Mesenchymal stem cell (in vitro differentiated cells and primary cell): ENCODE measurements at regions not wholly inside any gene's neighbourhood (a gene's known extent, or its start where the extent isn't known, plus 50 kb on each side); places are given as distances from the start of the nearest gene placed in this dataset.

Experiments
- DNase-seq: peaks from one replicate; pipeline ENCODE4 v3.0.0-alpha.2; 2013
- H2AFZ ChIP-seq: one replicate; pipeline ENCODE4 v1.6.1; 2013; ENCODE audit warnings: low read depth, mild to moderate bottlenecking, control low read depth, inconsistent platforms, low read length, moderate library complexity
- H2AK5ac ChIP-seq: 2 replicates; pipeline ENCODE4 v1.6.1; 2013; ENCODE audit warnings: low read length, moderate library complexity, mild to moderate bottlenecking, inconsistent platforms; ENCODE audit not compliant: severe bottlenecking
- H2BK120ac ChIP-seq: one replicate; pipeline ENCODE4 v1.6.1; 2013; ENCODE audit warnings: low read depth, mild to moderate bottlenecking, inconsistent platforms, low read length, moderate library complexity
- H2BK12ac ChIP-seq, 2 experiments: one replicate each; pipeline ENCODE4 v1.6.1; 2013; ENCODE audit warnings: inconsistent platforms in 2 of 2, low read length in 2 of 2, mild to moderate bottlenecking in 2 of 2, moderate library complexity in 2 of 2, control low read depth in 1 of 2
- H2BK15ac ChIP-seq: one replicate; pipeline ENCODE4 v1.6.1; 2013; ENCODE audit warnings: mild to moderate bottlenecking, low read depth, inconsistent platforms; ENCODE audit not compliant: poor library complexity, severe bottlenecking
- H2BK5ac ChIP-seq: 2 replicates; pipeline ENCODE4 v1.6.1; 2013; ENCODE audit warnings: low read depth, mild to moderate bottlenecking, low read length, control low read depth, inconsistent platforms; ENCODE audit not compliant: poor library complexity, severe bottlenecking
- H3K14ac ChIP-seq, 2 experiments: one replicate each; pipeline ENCODE4 v1.6.1; 2013; ENCODE audit warnings: inconsistent platforms in 2 of 2, low read length in 2 of 2, control low read depth in 1 of 2, mild to moderate bottlenecking in 1 of 2, moderate library complexity in 1 of 2
- H3K18ac ChIP-seq, 2 experiments: one replicate each; pipeline ENCODE4 v1.6.1; 2013; ENCODE audit warnings: inconsistent platforms in 2 of 2, low read length in 2 of 2, control low read depth in 1 of 2, low read depth in 1 of 2, mild to moderate bottlenecking in 1 of 2
- H3K23ac ChIP-seq, 2 experiments: one replicate each; pipeline ENCODE4 v1.6.1; 2013; ENCODE audit warnings: inconsistent platforms in 2 of 2, low read length in 2 of 2, mild to moderate bottlenecking in 2 of 2, moderate library complexity in 2 of 2, control low read depth in 1 of 2
- H3K27ac ChIP-seq: 2 replicates; pipeline ENCODE4 v1.5.1; 2013; ENCODE audit warnings: mild to moderate bottlenecking, moderate library complexity, low read length, control low read depth, inconsistent platforms; ENCODE audit not compliant: poor library complexity, severe bottlenecking
- H3K27me3 ChIP-seq, 2 experiments: 2 replicates each; pipeline versions ENCODE4 v1.6.1 to v1.7.0; 2013; ENCODE audit warnings: low read length in 2 of 2, mild to moderate bottlenecking in 2 of 2, moderate library complexity in 2 of 2, control low read depth in 1 of 2, inconsistent platforms in 1 of 2; ENCODE audit not compliant: control insufficient read depth in 1 of 2, insufficient read depth in 1 of 2
- H3K36me3 ChIP-seq, 2 experiments: 2 replicates each; pipeline versions ENCODE4 v1.6.1 to v1.7.0; 2013; ENCODE audit warnings: low read length in 2 of 2, control low read depth in 1 of 2, inconsistent platforms in 1 of 2, low read depth in 1 of 2, mild to moderate bottlenecking in 1 of 2; ENCODE audit not compliant: insufficient read depth in 2 of 2, control insufficient read depth in 1 of 2
- H3K4ac ChIP-seq, 2 experiments: one replicate each; pipeline ENCODE4 v1.6.1; 2013; ENCODE audit warnings: inconsistent platforms in 2 of 2, low read length in 2 of 2, mild to moderate bottlenecking in 2 of 2, moderate library complexity in 2 of 2, control low read depth in 1 of 2, low read depth in 1 of 2
- H3K4me1 ChIP-seq: 2 replicates; pipeline ENCODE4 v1.6.1; 2013; ENCODE audit warnings: low read depth, low read length, control low read depth; ENCODE audit not compliant: control insufficient read depth, insufficient read depth
- H3K4me2 ChIP-seq: 2 replicates; pipeline ENCODE4 v1.6.1; 2013; ENCODE audit warnings: low read length, mild to moderate bottlenecking, inconsistent platforms; ENCODE audit not compliant: poor library complexity, severe bottlenecking
- H3K4me3 ChIP-seq, 2 experiments: 2 replicates each; pipeline versions ENCODE4 v1.5.1 to v1.7.0; 2013; ENCODE audit warnings: low read length in 2 of 2, mild to moderate bottlenecking in 2 of 2, control low read depth in 1 of 2, low read depth in 1 of 2; ENCODE audit not compliant: insufficient read depth in 1 of 2
- H3K79me1 ChIP-seq: replicated peaks from 2 replicates; pipeline ENCODE4 v1.6.1; 2013; ENCODE audit warnings: mild to moderate bottlenecking, control low read depth, low read length, inconsistent platforms; ENCODE audit not compliant: poor library complexity, severe bottlenecking
- H3K9ac ChIP-seq: 2 replicates; pipeline ENCODE4 v1.7.0; 2013; ENCODE audit warnings: mild to moderate bottlenecking, low read length, moderate library complexity
- H3K9me3 ChIP-seq: 2 replicates; pipeline ENCODE4 v1.7.0; 2013; ENCODE audit warnings: mild to moderate bottlenecking, low read length; ENCODE audit not compliant: control insufficient read depth
- H4K8ac ChIP-seq: one replicate; pipeline ENCODE4 v1.6.1; 2013; ENCODE audit warnings: inconsistent platforms, mild to moderate bottlenecking, low read length, moderate library complexity
- H4K91ac ChIP-seq: one replicate; pipeline ENCODE4 v1.6.1; 2013; ENCODE audit warnings: mild to moderate bottlenecking, low read length, inconsistent platforms
- WGBS: methylation state at CpG from one replicate; pipeline ENCODE4 v1.1.7; 2013; ENCODE audit warnings: mixed read lengths; 5-methylcytosine and 5-hydroxymethylcytosine counted together

DNA sequence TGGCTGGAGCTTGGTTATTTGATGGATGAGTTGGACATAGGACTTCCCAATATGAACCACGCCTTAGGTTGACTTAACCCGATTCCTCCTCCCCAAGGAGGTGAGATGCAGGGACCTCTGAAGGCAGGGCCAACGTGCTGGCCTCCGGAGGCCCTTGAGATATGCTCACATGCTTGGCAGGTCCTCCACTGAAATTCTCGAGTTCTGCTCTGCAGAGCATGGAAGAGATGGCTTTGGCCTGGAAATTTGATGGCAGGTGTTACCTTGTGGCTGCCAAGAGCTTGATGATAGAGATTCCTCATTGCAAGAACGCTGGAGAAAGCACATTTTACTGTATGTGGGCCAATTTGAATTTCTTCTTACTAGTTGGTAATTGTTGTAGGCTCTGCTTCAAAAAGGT is 117.4 kb upstream of the LIMCH1 start:
- 94% methylated on average over 6 of the region's 6 CpGs for WGBS
- no peak overlapping the region for H4K91ac ChIP-seq
- no peak overlapping the region for H3K14ac ChIP-seq
- no peak overlapping the region for H2AK5ac ChIP-seq
- no peaks in the 10 kb centered on the region for H3K79me1 ChIP-seq
- H4K8ac ChIP-seq, result no peak overlapping the region
- H3K4me3 ChIP-seq, result no peak overlapping the region
- H2BK120ac ChIP-seq, result no peak overlapping the region
- H3K4ac ChIP-seq, result no peak overlapping the region
- no peak overlapping the region for H3K9ac ChIP-seq
- H3K27ac ChIP-seq, result no peak overlapping the region
- peaks cover 3% of the 10 kb centered on the region for H3K4me1 ChIP-seq
- no peak overlapping the region for H2BK12ac ChIP-seq
- H3K27me3 ChIP-seq, result no peaks in the 10 kb centered on the region
- H2AFZ ChIP-seq, result no peak overlapping the region
- H3K18ac ChIP-seq, result no peak overlapping the region
- H3K23ac ChIP-seq, result no peak overlapping the region
- no peaks in the 10 kb centered on the region for H3K9me3 ChIP-seq
- DNase-seq, result no peak
- no peak overlapping the region for H3K4me2 ChIP-seq
- no peaks in the 10 kb centered on the region for H3K36me3 ChIP-seq
- no peak overlapping the region for H2BK15ac ChIP-seq
- H2BK5ac ChIP-seq, result no peak overlapping the region

DNA sequence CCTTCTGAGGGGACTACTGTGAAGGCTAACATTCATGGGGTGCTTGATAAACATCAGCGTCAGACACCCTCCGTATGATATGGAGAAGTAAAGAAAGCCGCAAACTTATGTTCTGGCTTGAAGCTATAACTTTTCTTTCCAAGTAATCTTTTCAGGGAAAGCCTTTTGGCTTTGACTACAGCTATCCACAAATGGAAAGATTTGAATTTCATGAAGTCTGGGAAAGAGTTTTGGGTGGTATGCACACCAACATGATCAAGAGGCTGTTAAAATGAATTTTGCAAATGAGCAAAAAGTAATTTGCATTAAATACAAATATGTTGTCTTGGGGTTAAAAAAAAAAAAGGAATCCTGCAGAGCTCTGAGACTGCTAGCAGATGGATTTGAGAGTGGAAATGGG is 114.8 kb upstream of the LIMCH1 start:
- no peak overlapping the region for H2BK120ac ChIP-seq
- no peak overlapping the region for H3K27ac ChIP-seq
- H4K91ac ChIP-seq, result no peak overlapping the region

DNA sequence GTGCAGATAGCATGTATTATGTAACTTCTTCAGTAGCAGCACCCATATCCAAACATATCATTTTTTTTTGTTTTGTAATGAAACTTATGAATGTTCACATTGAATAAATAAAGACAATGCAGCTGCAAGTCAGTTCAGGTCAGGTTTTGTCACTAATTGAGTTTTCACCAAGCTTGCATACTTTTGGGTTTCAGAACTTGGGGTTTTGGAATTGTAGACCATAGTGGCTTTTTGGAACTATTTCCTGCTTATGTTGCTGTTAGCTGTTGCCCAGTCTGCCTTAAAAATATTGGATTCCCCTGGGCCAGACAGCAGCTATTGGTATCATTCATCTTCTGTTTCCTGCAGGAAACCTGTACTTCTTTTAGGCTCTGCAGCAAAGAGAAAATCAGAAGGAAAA is 113.4 kb upstream of the LIMCH1 start:
- no peak overlapping the region for H2BK5ac ChIP-seq

More for the DNA sequence above, 114.8 kb upstream of the LIMCH1 start:
- H2BK15ac ChIP-seq, result no peak overlapping the region
- H3K27me3 ChIP-seq, result no peaks in the 10 kb centered on the region
- H2AFZ ChIP-seq, result no peak overlapping the region
- no peak overlapping the region for H3K18ac ChIP-seq
- no peak overlapping the region for H3K9ac ChIP-seq
- H3K14ac ChIP-seq, result no peak overlapping the region
- H2AK5ac ChIP-seq, result no peak overlapping the region
- no peak overlapping the region for H3K4ac ChIP-seq
- H3K9me3 ChIP-seq, result no peaks in the 10 kb centered on the region
- H4K8ac ChIP-seq, result no peak overlapping the region
- H3K4me3 ChIP-seq, result no peak overlapping the region
- WGBS, result 98% methylated on average over 3 of the region's 3 CpGs
- H3K36me3 ChIP-seq, result no peaks in the 10 kb centered on the region
- no peak overlapping the region for H3K23ac ChIP-seq
- no peak for DNase-seq
- H3K4me2 ChIP-seq, result no peak overlapping the region
- H2BK5ac ChIP-seq, result no peak overlapping the region
- H3K79me1 ChIP-seq, result no peaks in the 10 kb centered on the region
- peaks cover 3% of the 10 kb centered on the region for H3K4me1 ChIP-seq
- no peak overlapping the region for H2BK12ac ChIP-seq

DNA sequence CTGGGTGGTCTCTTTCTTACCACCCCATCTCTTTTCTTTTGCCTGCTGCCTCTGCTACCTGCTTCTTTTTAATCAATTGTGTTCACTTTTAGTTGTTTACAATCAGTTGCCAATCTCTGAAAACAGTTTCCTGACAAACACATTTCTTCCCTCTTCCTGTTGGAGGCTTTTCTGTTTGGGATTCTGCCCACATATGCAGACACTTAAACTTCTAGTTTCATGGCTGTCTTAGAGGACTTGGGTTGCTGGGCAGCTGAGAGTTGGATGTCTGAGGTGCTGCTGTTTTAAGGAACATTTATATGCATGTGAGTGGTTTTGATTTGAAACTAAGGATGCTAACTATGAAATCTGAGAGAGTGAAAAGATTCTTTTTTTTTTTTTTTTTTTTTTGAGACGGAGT is 112.3 kb upstream of the LIMCH1 start:
- H2AK5ac ChIP-seq, result no peak overlapping the region
- H2BK12ac ChIP-seq, result no peak overlapping the region
- no peak overlapping the region for H4K91ac ChIP-seq
- H3K27me3 ChIP-seq, result no peaks in the 10 kb centered on the region
- no peak overlapping the region for H3K14ac ChIP-seq
- H3K9me3 ChIP-seq, result no peaks in the 10 kb centered on the region
- peak overlapping the region; percentile 34 for H2BK120ac ChIP-seq
- no peak overlapping the region for H2BK15ac ChIP-seq
- H2AFZ ChIP-seq, result no peak overlapping the region
- no CpG with 5 or more reads among the region's 1 CpG for WGBS
- no peak overlapping the region for H3K4me3 ChIP-seq
- H3K9ac ChIP-seq, result no peak overlapping the region
- peak overlapping the region in 1 of 2 experiments; percentile 42 for H3K18ac ChIP-seq
- H3K36me3 ChIP-seq, result no peaks in the 10 kb centered on the region
- H3K4me2 ChIP-seq, result no peak overlapping the region
- H3K4me1 ChIP-seq, result no peaks in the 10 kb centered on the region
- peak overlapping the region in 1 of 2 experiments; percentile 18 for H3K4ac ChIP-seq
- no peak for DNase-seq
- H3K23ac ChIP-seq, result no peak overlapping the region
- H3K27ac ChIP-seq, result no peak overlapping the region
- H4K8ac ChIP-seq, result no peak overlapping the region
- H2BK5ac ChIP-seq, result no peak overlapping the region
- no peaks in the 10 kb centered on the region for H3K79me1 ChIP-seq

More for the DNA sequence above, 113.4 kb upstream of the LIMCH1 start:
- Histone ChIP-seq H3K9ac (no peak overlapping the region), H3K27me3 (no peaks in the 10 kb centered on the region), H2BK15ac (no peak overlapping the region), H4K8ac (no peak overlapping the region), H3K36me3 (no peaks in the 10 kb centered on the region), H3K79me1 (no peaks in the 10 kb centered on the region), H3K18ac (peak overlapping the region in 1 of 2 experiments; percentile 33), H3K4ac (no peak overlapping the region), H3K27ac (no peak overlapping the region), H2AFZ (no peak overlapping the region), H3K9me3 (no peaks in the 10 kb centered on the region), H3K4me3 (no peak overlapping the region), H3K4me2 (no peak overlapping the region), H3K4me1 (no peaks in the 10 kb centered on the region), H2BK12ac (no peak overlapping the region), H3K23ac (no peak overlapping the region), H2BK120ac (no peak overlapping the region), H4K91ac (no peak overlapping the region), H3K14ac (no peak overlapping the region), H2AK5ac (no peak overlapping the region)
- DNase-seq, result no peak
